HG03439 (cell line): ENCODE measurements at regions not wholly inside any gene's neighbourhood (a gene's known extent, or its start where the extent isn't known, plus 50 kb on each side); places are given as distances from the start of the nearest gene placed in this dataset.
"Not testable (repeated sequence)": the region's sequence is repeated elsewhere in the genome, so short reads cannot be mapped to it uniquely, and the experiment has no call there.

Source experiments
- ATAC-seq: cut with Tn5 transposase; IDR thresholded peaks from one replicate; pipeline ENCODE4 v1.9.1; 2021; ENCODE audit warnings: mild to moderate bottlenecking, moderate library complexity; ENCODE audit not compliant: unreplicated experiment

DNA sequence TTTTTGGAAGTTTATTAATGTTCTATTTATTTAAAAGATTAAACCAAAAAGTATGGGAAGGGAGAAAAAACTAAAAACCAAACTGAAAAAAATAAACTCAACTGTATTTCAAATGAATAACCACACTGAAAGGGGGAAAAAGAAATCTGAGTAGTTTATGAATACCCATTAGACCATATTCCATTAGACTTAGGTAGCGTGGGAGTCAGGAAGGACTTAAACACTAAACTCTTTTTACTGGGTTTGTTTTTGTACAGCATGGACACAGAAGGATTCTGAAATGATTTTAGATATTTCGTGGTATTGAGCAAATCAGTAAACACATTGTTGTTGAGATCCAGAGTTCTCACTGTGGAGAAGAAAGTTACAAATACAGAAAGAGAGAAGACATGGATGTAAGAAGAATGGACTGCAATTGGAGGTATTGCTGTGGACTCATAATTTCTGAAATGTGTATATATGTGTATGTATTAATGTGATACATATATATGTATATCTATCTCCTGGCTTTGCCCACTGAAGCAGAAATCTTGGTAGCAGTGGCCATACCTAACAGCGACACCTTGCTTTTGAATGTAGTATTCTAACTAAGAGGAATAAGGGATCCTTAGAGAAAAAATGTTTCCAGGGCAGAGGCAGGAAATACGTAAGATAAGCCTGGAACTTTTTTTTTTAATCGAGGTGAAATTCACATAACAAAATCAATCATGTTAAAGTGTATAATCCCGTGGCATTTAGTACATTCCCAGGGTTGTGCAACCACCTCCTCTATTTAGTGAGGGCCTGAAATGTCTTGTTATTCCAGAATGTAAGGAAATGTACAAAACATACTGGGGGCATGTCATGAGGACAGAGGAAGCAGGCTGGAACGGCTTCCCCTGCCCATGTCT lies 228.8 kb downstream of the SMARCA2 start:
- no peak for ATAC-seq

DNA sequence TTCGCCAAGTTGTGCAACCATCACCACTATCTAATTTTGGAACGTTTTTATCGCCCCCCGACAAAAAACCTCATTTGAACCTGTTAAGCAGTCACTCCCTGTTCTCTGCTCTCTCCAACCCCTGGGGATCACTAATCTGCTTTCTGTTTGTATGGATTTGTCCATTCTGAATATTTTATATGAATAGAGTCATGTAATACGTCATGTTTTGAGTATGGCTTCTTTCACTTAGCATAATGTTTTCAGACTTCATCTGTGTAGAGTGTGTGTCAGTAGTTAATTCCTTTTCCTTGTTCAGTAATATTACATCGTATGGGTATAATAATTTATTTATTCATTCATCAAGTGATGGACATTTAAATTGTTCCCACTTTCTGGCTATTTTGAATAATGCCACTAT lies 232.2 kb downstream of the SMARCA2 start:
- no peak for ATAC-seq

- no peak for ATAC-seq
Observed at GRCh38 chr9:2248768-2249265, 233.7 kb downstream of the SMARCA2 start.

DNA sequence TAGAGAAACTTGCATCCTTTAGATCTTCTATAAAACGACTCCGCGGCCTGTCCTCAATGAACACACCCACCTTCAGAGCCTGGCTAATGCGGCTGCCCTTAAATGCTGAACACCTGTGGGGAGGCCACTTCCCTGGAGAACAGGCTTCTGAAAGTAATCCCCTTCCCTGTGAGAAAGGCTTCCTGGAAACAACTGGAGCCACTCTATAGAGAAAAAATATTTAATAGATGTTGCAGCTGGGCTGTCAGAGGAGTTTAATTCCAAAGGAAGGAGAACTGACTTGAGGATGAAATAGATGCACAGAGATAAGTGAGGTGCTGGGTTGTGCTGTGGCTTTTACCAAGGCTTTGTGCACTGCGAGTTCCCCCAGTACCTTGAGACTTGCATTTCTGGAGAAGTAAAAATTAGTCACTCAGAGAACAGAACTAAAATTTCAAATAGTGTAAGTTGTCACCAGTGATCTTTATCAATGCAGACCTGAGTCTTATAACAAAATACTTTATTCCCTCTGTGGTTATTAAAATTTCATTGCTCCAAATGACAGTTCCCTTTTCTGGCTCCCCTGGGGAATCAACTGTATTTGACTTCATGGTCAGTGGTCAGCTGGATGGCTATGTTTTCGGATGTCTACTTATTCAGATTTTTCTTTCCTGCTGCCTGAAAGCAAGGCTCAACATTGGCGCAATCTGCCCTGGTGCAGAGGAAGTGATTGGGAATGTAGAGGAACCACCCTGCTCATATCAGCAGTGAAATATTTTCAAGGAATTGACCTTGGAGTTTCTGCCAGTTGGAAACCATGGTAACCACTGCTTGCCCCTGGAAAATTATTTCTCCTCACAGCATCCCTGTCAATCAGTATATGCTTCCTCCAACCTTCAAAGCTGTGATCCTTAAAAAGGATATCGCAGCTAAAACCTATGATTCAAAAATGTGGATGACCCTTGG lies 238.8 kb downstream of the SMARCA2 start:
- no peak for ATAC-seq

DNA sequence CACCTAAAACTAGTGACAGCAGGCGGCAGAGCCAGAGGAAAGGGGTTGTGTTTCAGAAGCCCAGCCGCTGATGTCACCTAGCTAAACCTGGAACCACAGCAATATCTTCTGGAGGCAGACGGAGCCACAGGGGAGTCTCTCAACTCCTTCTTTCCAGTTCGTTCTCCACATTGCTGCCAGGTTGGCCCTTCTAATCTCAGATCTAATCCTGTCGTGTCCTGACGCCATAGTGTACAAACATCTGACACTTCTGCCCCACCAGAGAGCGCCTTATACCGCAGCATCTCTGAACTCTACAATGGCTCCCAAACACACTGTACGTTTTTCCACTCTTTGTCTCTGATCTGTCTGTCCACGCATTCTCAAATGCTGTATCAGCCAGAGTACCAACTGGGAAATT lies 240.0 kb downstream of the SMARCA2 start:
- ATAC-seq = no peak

DNA sequence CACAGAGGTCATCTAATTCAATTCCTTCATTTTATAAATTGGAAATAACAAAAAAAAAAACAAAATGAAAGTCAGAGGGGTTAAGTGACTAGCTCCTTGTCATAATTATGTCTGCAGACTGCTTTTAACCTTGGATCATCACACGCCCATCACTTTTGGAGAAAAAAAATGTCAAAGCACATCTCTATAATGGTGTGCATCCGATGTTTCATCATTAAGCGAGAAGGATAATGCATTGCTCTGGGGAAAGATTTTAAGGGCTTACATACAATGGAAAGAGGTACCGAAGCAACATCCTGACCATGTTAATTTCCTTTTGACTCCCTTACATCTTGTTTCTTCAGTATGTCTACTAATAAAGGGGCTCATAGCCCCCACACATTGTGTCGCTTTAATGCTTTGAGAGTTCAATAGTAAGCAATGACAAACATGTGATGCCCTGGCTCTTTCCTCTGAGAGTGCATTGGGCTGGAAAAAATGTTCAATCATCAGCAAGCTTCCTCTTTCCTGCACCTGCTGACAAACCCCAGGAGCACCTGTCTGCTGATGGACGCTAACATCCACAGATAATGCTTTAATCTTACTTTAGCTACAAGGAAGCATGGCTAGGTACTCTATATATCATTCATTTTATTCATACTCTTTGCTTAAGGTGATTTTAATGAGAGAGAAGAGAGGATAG lies 242.2 kb downstream of the SMARCA2 start:
- ATAC-seq = no peak

GRCh38 chr9:2260417-2261306 lies 245.5 kb downstream of the SMARCA2 start:
- no peak for ATAC-seq

GRCh38 chr9:2261421-2262103 lies 246.4 kb downstream of the SMARCA2 start:
- ATAC-seq = no peak

DNA sequence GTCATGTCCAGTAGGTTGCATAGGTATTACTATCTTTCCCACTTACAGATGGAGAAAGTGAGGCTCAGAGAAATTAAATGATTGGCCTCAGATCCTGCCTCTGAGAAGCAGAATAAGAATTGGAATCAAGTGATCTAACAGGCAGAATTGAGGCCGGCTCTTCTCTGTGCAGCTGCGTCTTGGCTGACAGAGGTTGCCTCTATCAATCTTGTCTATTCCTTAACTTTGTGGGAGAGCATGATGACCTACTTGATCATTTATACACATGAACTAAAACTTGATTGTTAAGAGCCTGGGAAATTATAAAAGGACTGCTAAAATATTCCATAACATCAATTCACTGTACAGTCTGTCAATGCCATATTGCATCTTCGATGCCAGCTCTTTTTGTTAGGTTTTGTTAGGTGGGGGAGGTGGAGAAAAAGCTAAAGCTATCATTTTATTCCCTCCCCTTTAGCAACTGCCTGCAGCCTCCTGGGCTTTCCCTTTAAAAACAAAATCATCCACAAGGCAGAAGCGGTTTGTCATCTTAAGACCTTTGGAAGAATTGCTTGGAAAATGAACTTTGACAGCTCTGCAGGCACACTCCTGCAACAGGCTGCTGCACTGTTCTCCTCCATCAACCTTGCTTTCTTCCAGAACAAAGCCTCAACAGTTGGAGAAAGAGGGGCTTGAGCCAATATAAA lies 247.4 kb downstream of the SMARCA2 start:
- no peak for ATAC-seq

GRCh38 chr9:2263111-2263510 lies 248.0 kb downstream of the SMARCA2 start:
- no peak for ATAC-seq

DNA sequence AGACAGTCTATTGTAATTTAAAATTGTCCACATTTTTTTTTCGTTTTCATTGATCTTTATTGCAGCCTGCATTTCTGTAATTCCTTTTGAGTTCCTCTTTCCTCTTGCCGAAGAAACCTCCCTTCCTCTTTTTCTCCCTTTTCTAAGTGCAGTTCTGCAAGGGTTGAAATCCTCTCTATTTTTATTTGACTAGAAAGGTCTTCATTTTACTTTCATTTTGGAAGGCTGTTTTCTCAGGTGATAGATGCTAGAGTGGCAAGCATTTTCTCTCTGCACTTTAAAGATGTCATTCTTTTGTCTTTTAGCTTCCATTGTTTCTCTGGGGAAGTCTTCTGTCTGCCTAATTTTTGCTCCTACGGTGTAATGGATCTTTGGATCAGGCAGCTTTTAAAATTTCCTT lies 248.5 kb downstream of the SMARCA2 start:
- no peak for ATAC-seq

GRCh38 chr9:2264081-2264480 lies 248.9 kb downstream of the SMARCA2 start:
- ATAC-seq = no peak

DNA sequence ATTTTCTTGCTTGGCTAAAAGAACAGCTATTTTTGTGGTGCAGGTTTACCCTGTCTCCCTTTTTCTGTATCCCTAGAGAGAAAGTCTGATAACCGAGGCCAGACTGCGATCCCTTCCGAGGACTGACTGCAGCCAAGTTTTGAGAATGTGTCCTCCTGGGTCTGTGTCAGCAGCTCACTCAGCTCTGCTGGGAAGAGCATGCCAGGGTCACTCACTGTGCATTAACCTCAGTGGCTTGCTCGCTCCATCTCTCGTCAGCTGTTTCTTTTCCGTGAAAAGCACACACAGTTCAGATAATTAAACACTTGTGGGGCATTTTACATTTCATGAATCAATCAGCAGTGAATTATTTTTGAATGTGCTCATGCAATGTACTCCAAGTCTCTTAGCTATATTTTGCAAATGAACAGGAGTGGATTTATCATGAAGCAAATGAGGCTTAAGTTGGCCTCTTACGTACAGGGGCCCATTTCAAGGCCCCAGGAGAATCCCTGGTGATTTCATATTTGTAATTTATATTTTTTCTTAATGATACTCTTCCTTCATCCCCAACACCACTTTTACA lies 252.1 kb downstream of the SMARCA2 start:
- ATAC-seq = no peak

DNA sequence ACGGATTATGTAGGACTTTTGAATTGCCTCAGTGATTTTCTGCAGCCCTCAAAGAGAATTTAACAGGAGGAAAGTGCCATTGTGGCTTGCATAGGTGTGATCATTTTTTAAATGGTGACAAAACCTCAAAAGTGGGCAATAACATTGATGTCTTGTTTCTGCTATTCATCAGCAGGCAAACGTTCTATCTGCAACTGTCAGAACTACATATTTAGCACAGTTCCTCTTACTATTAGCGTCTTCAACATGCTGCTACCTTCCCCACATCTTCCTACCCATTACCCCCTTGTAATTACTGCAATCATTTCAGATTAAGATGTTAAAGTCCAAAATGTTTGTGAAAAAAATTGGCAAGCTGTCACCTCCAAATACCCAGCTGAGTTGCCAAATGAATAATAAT lies 254.6 kb downstream of the SMARCA2 start:
- no peak for ATAC-seq

DNA sequence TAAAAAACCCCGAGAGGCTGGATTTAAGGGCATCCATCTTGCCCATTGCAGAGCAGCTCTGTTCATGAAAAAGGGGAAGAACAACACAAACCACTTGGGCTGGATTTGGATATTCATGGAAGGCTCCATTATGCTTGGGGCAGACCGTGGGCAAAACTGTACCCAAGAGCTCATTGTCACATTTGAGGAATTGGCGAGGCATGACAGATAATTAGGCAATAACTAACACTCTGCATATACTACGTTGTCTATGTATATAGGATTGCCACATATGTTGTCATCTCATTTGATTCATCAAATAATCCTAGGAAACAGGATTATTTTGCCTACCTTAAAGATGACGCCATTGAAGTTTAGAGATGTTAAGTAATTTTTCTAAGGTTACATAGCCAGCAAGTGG lies 255.4 kb downstream of the SMARCA2 start:
- ATAC-seq = no peak

- ATAC-seq = peak; percentile 54
Observed at GRCh38 chr9:2271426-2271825, 256.3 kb downstream of the SMARCA2 start.

GRCh38 chr9:2274762-2275161 lies 259.6 kb downstream of the SMARCA2 start:
- no peak for ATAC-seq

DNA sequence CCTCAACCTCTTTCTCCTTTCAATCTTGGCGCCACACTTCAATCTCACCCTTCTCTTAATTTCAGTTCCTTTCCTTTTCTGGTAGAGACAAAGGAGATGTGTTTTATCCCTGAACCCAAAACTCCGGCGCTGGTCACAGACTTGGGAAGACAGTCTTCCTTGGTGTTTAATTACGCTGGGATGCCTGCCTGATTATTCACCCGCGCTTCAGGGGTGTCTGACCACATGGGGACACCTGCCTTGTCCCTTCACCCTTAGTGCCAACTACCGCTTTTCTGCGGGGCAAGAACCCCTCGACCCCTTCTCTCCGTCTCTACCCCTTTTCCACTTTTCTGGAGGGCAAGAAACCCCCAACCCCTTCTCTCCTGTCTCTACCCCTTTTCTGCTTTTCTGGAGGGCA lies 261.1 kb downstream of the SMARCA2 start:
- ATAC-seq = no peak

DNA sequence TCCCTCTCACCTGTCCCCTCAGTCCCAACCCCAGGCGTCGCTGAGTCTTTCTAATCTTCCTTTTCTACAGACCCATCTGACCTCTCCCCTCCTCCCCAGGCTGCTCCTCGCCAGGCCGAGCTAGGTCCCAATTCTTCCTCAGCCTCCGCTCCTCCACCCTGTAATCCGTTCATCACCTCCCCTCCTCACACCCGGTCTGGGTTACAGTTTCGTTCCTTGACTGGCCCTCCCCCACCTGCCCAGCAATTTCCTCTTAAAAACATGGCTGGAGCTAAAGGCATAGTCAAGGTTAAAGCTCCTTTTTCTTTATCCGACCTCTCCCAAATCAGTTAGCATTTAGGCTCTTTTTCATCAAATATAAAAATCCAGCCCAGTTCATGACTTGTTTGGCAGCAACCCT lies 262.0 kb downstream of the SMARCA2 start:
- ATAC-seq = not testable (repeated sequence)
